A673 (cell line): ENCODE measurements at regions not wholly inside any gene's neighbourhood (a gene's known extent, or its start where the extent isn't known, plus 50 kb on each side); places are given as distances from the start of the nearest gene placed in this dataset.

Experiments
- BruUV-seq: library from RNA; stranded (reverse); fragments of 400-500 nt; replicated peaks from 2 replicates; lab custom pipeline; 2021; lab: Mats Ljungman, UMichigan
- CTCF ChIA-PET: fragments of 300-600 bp; sonication (Branson Sonifier 250); formaldehyde crosslinking; loops from one replicate; lab custom pipeline; 2022; ENCODE audit warnings: antibody characterized with exemption; lab: Charles Lee
- POLR2A ChIA-PET: fragments of 300-600 bp; sonication (Branson Sonifier 250); formaldehyde crosslinking; loops from one replicate; lab custom pipeline; 2022; ENCODE audit warnings: antibody characterized with exemption; ENCODE audit not compliant: low non-redundant PET; lab: Charles Lee
- DNase-seq: peaks from one replicate; pipeline ENCODE4 v3.0.0-alpha.2; 2015; ENCODE audit warnings: low spot score
- H3K27ac ChIP-seq: fragments of 200-600 bp; sonication (generic); 2 replicates; pipeline ENCODE4 v1.5.1; 2016; ENCODE audit warnings: mixed run types, low read depth, mild to moderate bottlenecking, mixed read lengths, antibody characterized with exemption, low read length; ENCODE audit not compliant: poor library complexity, severe bottlenecking
- H3K27me3 ChIP-seq: fragments of 200-600 bp; sonication (generic); replicated peaks from 2 replicates; pipeline ENCODE4 v1.6.1; 2017; ENCODE audit warnings: mixed run types, low read depth, mild to moderate bottlenecking, mixed read lengths, antibody characterized with exemption, low read length; ENCODE audit not compliant: insufficient read depth, poor library complexity
- H3K36me3 ChIP-seq: fragments of 200-600 bp; sonication (generic); 2 replicates; pipeline ENCODE4 v1.6.1; 2016; ENCODE audit warnings: mixed run types, mild to moderate bottlenecking, mixed read lengths, antibody characterized with exemption, low read length; ENCODE audit not compliant: insufficient read depth, poor library complexity, severe bottlenecking
- H3K4me1 ChIP-seq: fragments of 200-600 bp; sonication (generic); 2 replicates; pipeline ENCODE4 v1.6.1; 2017; ENCODE audit warnings: mixed run types, mild to moderate bottlenecking, mixed read lengths, antibody characterized with exemption, low read length; ENCODE audit not compliant: insufficient read depth, poor library complexity, severe bottlenecking
- H3K4me3 ChIP-seq: fragments of 200-600 bp; sonication (generic); 2 replicates; pipeline ENCODE4 v1.5.1; 2016; ENCODE audit warnings: low read depth, mixed run types, mild to moderate bottlenecking, mixed read lengths, low read length; ENCODE audit not compliant: poor library complexity, severe bottlenecking
- H3K9me3 ChIP-seq: fragments of 200-600 bp; sonication (generic); 2 replicates; pipeline ENCODE4 v1.6.1; 2016; ENCODE audit warnings: mixed run types, low read depth, mild to moderate bottlenecking, mixed read lengths, antibody characterized with exemption, low read length; ENCODE audit not compliant: poor library complexity, severe bottlenecking
- CTCF ChIP-seq: fragments of 300-800, 200-600 bp; sonication (generic); conservative IDR thresholded peaks from 2 replicates; pipeline ENCODE4 v1.5.1; 2017; ENCODE audit warnings: low read depth, mild to moderate bottlenecking, antibody characterized with exemption, low read length, moderate library complexity, mixed read lengths
- EZH2 ChIP-seq: fragments of 200-600 bp; sonication (generic); IDR thresholded peaks from 2 replicates; pipeline ENCODE4 v1.6.1; 2017; ENCODE audit warnings: borderline replicate concordance, low read depth, mild to moderate bottlenecking, mixed read lengths, antibody characterized with exemption, low read length; ENCODE audit not compliant: poor library complexity, severe bottlenecking
- intact Hi-C: fragments of 100-400 bp; cut with micrococcal nuclease; formaldehyde crosslinking; loops from one replicate; pipeline ENCODE4 v1.10.0; 2022; ENCODE audit not compliant: unreplicated experiment

- CTCF ChIA-PET = no interaction called here
- Histone ChIP-seq H3K36me3 (no peaks in the 10 kb centered on the region), H3K27me3 (no peaks in the 10 kb centered on the region), H3K27ac (no peak overlapping the region), H3K4me3 (no peak overlapping the region), H3K4me1 (no peaks in the 10 kb centered on the region), H3K9me3 (no peaks in the 10 kb centered on the region)
- no peak for DNase-seq
- POLR2A ChIA-PET = no interaction called here
- intact Hi-C loops = no loop called here
- BruUV-seq = no TSS peak
- no peak for TF ChIP-seq EZH2
- no peak for TF ChIP-seq CTCF
Measured at GRCh38 chr9:80282766-80283165, 711.0 kb downstream of the TLE4 start.

DNA sequence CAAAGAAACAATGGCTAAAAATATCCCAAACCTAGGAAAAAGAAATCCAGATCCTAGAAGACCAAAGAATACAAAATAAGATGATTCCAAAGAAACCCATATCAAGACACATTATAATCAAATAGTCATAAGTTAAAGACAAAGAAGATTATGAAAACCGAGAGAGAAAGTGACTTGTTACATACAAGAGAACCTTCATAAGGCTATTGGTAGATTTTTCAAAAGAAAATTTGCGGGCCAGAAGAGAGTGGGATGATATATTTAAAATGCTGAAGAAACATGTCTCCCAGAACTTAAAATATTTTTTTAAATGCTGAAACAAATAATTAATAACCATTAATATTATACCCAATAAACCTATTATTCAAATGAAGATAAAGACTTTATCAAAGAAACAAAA lies 687.3 kb downstream of the TLE4 start:
- TF ChIP-seq CTCF (no peak), EZH2 (no peak)
- Histone ChIP-seq H3K4me1 (no peaks in the 10 kb centered on the region), H3K36me3 (no peaks in the 10 kb centered on the region), H3K27me3 (no peaks in the 10 kb centered on the region), H3K27ac (no peak overlapping the region), H3K9me3 (peaks cover 6% of the 10 kb centered on the region), H3K4me3 (no peak overlapping the region)
- ChIA-PET POLR2A (interaction anchor here (0.6 kb wide), 1 partner anchor 18 kb away, joined by 3 read pairs; no protein-coding TSS in a partner anchor), CTCF (no interaction called here)
- intact Hi-C loops = no loop called here
- DNase-seq = no peak
- no TSS peak for BruUV-seq

DNA sequence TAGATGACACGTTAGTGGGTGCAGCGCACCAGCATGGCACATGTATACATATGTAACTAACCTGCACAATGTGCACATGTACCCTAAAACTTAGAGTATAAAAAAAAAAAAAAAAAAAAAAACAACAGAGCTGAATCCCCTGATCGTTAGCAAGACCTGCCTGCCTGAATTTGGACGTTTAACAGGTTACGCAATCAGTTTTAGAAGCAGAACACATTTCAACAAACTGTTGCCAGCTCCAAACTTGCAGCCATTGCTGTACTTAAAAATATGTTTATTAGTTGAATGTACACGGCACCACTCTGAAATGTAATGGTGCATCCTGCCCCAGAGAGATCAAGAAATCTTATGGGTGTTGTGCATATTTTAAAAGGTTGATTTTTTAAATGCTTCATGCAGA lies 680.0 kb downstream of the TLE4 start:
- no peak for DNase-seq
- no peak overlapping the region for H3K4me3 ChIP-seq
- H3K9me3 ChIP-seq = no peaks in the 10 kb centered on the region
- BruUV-seq = no TSS peak
- H3K36me3 ChIP-seq = no peaks in the 10 kb centered on the region
- intact Hi-C loops = no loop called here
- CTCF ChIA-PET = no interaction called here
- no peaks in the 10 kb centered on the region for H3K27me3 ChIP-seq
- H3K27ac ChIP-seq = no peak overlapping the region
- no peaks in the 10 kb centered on the region for H3K4me1 ChIP-seq
- POLR2A ChIA-PET = no interaction called here
- TF ChIP-seq CTCF = no peak
- TF ChIP-seq EZH2 = no peak
